K562 (cell line): ENCODE measurements at regions not wholly inside any gene's neighbourhood (a gene's known extent, or its start where the extent isn't known, plus 50 kb on each side); places are given as distances from the start of the nearest gene placed in this dataset.

ENCODE experiments used
- ATAC-seq: fragments of 200-7000 bp; cut with Tn5 transposase; 3 replicates; pipeline ENCODE4 v1.9.1; 2020; ENCODE audit warnings: moderate library complexity
- BruUV-seq: library from RNA; stranded (reverse); fragments of 400-500 nt; replicated peaks from 2 replicates; lab custom pipeline; 2021; lab: Mats Ljungman, UMichigan
- CTCF ChIA-PET: fragments of 300-600 bp; formaldehyde crosslinking; extraction: SDS; loops from one replicate; lab custom pipeline; 2021; ENCODE audit warnings: low intra/inter-chr PET ratio; lab: Yijun Ruan, JAX
- POLR2A ChIA-PET: fragments of 300-600, 350-650 bp; sonication (Branson Sonifier 250); formaldehyde crosslinking; extraction: SDS; loops from one replicate; lab custom pipeline; 2021; ENCODE audit warnings: antibody characterized with exemption, inconsistent platforms; lab: Yijun Ruan, JAX
- DNase-seq, 4 experiments: peaks; one replicate each; pipeline versions ENCODE4 v3.0.0 to v3.0.0-alpha.2; 2011 to 2018; ENCODE audit warnings: low spot score in 3 of 4, mixed read lengths in 3 of 4; ENCODE audit errors: extremely low read depth in 1 of 4
- FAIRE-seq: peaks from 2 replicates; lab custom pipeline; 2011; peaks lifted over from hg19 to GRCh38; lab: Jason Lieb, UNC
- H2AFZ ChIP-seq: 2 replicates; pipeline ENCODE4 v1.6.0; 2011; ENCODE audit warnings: low read depth, low read length, control low read depth, inconsistent platforms
- H3K27ac ChIP-seq: fragments of 200-600 bp; 3 replicates; pipeline ENCODE4 v1.8.0; 2011; ENCODE audit warnings: low read depth, mild to moderate bottlenecking, control low read depth, inconsistent platforms, low read length, moderate library complexity, mixed read lengths; ENCODE audit errors: extremely low read depth
- H3K27me3 ChIP-seq, 2 experiments: fragments of 300-600 bp in 1 of 2; 2 replicates in 1 of 2; 3 replicates in 1 of 2; pipeline versions ENCODE4 v1.6.0 to v1.8.0; 2011; ENCODE audit warnings: inconsistent platforms in 2 of 2, low read length in 2 of 2, mild to moderate bottlenecking in 1 of 2, mixed read lengths in 1 of 2, moderate library complexity in 1 of 2; ENCODE audit not compliant: control insufficient read depth in 2 of 2, insufficient read depth in 2 of 2
- H3K36me3 ChIP-seq: fragments of 300-600 bp; 3 replicates; pipeline ENCODE4 v1.8.0; 2011; ENCODE audit warnings: mild to moderate bottlenecking, low read length, inconsistent platforms; ENCODE audit not compliant: control insufficient read depth, insufficient read depth
- H3K4me1 ChIP-seq, 2 experiments: fragments of 200-600 bp in 1 of 2; replicated peaks in 1 of 2; 2 replicates in 1 of 2; 3 replicates in 1 of 2; pipeline versions ENCODE4 v1.5.1 to v1.8.0; 2011; ENCODE audit warnings: inconsistent platforms in 2 of 2, low read length in 2 of 2, mild to moderate bottlenecking in 1 of 2, mixed read lengths in 1 of 2, moderate library complexity in 1 of 2; ENCODE audit not compliant: control insufficient read depth in 2 of 2, insufficient read depth in 2 of 2
- H3K4me2 ChIP-seq: 2 replicates; pipeline ENCODE4 v1.6.1; 2011; ENCODE audit warnings: low read length, control low read depth, inconsistent platforms, mixed read lengths; ENCODE audit not compliant: insufficient read depth
- H3K4me3 ChIP-seq: fragments of 200-600 bp; sonication (generic), shearing (Covaris generic); 2 replicates; pipeline ENCODE4 v1.5.1; 2016; ENCODE audit warnings: control low read depth, inconsistent platforms
- H3K79me2 ChIP-seq: fragments of 200-600 bp; 3 replicates; pipeline ENCODE4 v1.8.0; 2011; ENCODE audit warnings: low read length, inconsistent platforms; ENCODE audit not compliant: control insufficient read depth, insufficient read depth
- H3K9ac ChIP-seq, 2 experiments: 2 replicates each; pipeline versions ENCODE4 v1.6.0 to v1.6.1; 2011; ENCODE audit warnings: low read depth in 2 of 2, low read length in 2 of 2, control low read depth in 1 of 2, inconsistent platforms in 1 of 2, mild to moderate bottlenecking in 1 of 2, mixed read lengths in 1 of 2; ENCODE audit not compliant: insufficient read depth in 1 of 2
- H3K9me1 ChIP-seq: one replicate; pipeline ENCODE4 v1.6.0; 2011; ENCODE audit warnings: inconsistent platforms, mild to moderate bottlenecking, low read length, moderate library complexity; ENCODE audit not compliant: control insufficient read depth, insufficient read depth
- H3K9me3 ChIP-seq: replicated peaks from 2 replicates; pipeline ENCODE4 v1.5.1; 2011; ENCODE audit warnings: low read depth, low read length, inconsistent platforms; ENCODE audit not compliant: control insufficient read depth, insufficient read depth
- H4K20me1 ChIP-seq: replicated peaks from 2 replicates; pipeline ENCODE4 v1.6.1; 2011; ENCODE audit warnings: low read length, inconsistent platforms, mixed read lengths; ENCODE audit not compliant: control insufficient read depth, insufficient read depth
- ARHGAP35 ChIP-seq: fragments of 450-650 bp; IDR thresholded peaks from 2 replicates; pipeline ENCODE4 v1.6.1; 2018; ENCODE audit not compliant: partially characterized antibody
- BRD4 ChIP-seq: fragments of 200-600 bp; sonication (generic); IDR thresholded peaks from 2 replicates; pipeline ENCODE4 v1.6.1; 2017; ENCODE audit warnings: inconsistent platforms
- FIP1L1 ChIP-seq: fragments of 200-400 bp; formaldehyde crosslinking; IDR thresholded peaks from 2 replicates; pipeline ENCODE4 v1.6.1; 2018; ENCODE audit warnings: mild to moderate bottlenecking, low read depth, low read length; ENCODE audit not compliant: poor library complexity, severe bottlenecking
- XRCC5 ChIP-seq: fragments of 200-400 bp; formaldehyde crosslinking; IDR thresholded peaks from 2 replicates; pipeline ENCODE4 v1.6.1; 2017; ENCODE audit warnings: low read depth, mild to moderate bottlenecking, low read length
- ZFPM2 ChIP-seq: fragments of 250-450 bp; sonication (Bioruptor Pico); IDR thresholded peaks from 2 replicates; pipeline ENCODE4 v1.5.1; 2022; ENCODE audit warnings: mild to moderate bottlenecking
- ZKSCAN3 ChIP-seq: fragments of 250-450 bp; sonication (Bioruptor Pico); IDR thresholded peaks from 2 replicates; pipeline ENCODE4 v1.4.0; 2020
- ZNF668 ChIP-seq: fragments of 250-450 bp; sonication (Bioruptor Pico); IDR thresholded peaks from 2 replicates; pipeline ENCODE4 v1.8.0; 2022; ENCODE audit warnings: mild to moderate bottlenecking, inconsistent platforms
- WGBS: fragments of 100-300 bp; shearing (Covaris generic); methylation state at CpG from one replicate; pipeline ENCODE4 v1.1.6; 2016; ENCODE audit warnings: low coverage, mixed read lengths; ENCODE audit not compliant: insufficient coverage; ENCODE audit errors: missing lambda C conversion rate; 5-methylcytosine and 5-hydroxymethylcytosine counted together
- in situ Hi-C: fragments of 300-500 bp; cut with MboI; formaldehyde crosslinking; loops from 4 replicates; pipeline ENCODE4 v1.15.0; 2018; ENCODE audit warnings: inconsistent platforms, mixed read lengths
- intact Hi-C: fragments of 100-400 bp; cut with micrococcal nuclease; formaldehyde crosslinking; loops from 2 replicates; pipeline ENCODE4 v1.14.2; 2022
- TF ChIP-seq, protein P1 (sequence below): IDR thresholded peaks from 2 replicates; pipeline ENCODE4 v1.6.1; 2016; ENCODE audit warnings: missing genetic modification characterization, missing compliant biosample characterization
- TF ChIP-seq, protein P2 (sequence below): fragments of 250-450 bp; sonication (Bioruptor Pico); IDR thresholded peaks from 2 replicates; pipeline ENCODE4 v1.4.0; 2020; ENCODE audit warnings: mild to moderate bottlenecking, moderate library complexity

DNA sequence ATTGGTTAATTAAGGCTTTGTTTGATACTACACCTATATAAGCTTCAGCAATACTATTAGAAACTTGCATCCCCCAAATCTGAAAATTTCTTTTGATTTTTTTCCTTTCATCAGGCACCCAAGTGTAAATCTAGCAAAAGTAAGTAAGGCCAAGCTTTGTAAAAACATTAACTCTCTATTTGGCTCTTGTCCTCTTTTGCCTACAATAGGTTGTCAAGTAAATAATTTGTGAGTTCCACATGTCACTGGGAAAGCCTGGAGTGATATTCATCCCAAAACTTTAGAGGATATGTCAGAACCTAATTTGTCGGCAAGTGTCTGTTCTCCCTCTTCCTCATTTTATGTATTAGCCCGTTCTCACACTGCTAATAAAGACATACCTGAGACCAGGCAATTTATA is 492.4 kb downstream of the IPMK start:
- Histone ChIP-seq H4K20me1 (no peaks in the 10 kb centered on the region), H3K4me3 (no peak overlapping the region), H2AFZ (no peak overlapping the region), H3K79me2 (no peaks in the 10 kb centered on the region), H3K27me3 (no peaks in the 10 kb centered on the region), H3K9ac (no peak overlapping the region), H3K9me1 (no peaks in the 10 kb centered on the region), H3K4me1 (no peaks in the 10 kb centered on the region), H3K27ac (no peak overlapping the region), H3K36me3 (no peaks in the 10 kb centered on the region), H3K4me2 (no peak overlapping the region)
- in situ Hi-C loops, result no loop called here
- ChIA-PET CTCF (no interaction called here), POLR2A (no interaction called here)
- 0% methylated on average over 2 of the region's 2 CpGs for WGBS
- no TSS peak for BruUV-seq
- FAIRE-seq, result no peak
- DNase-seq, result no peak
- no peak for ATAC-seq
- intact Hi-C loops, result no loop called here
- TF ChIP-seq XRCC5 (no peak), ARHGAP35 (no peak), ZFPM2 (no peak), ZNF668 (CRISPR knock-in tag) (no peak), BRD4 (no peak), ZKSCAN3 (CRISPR knock-in tag) (no peak), FIP1L1 (no peak)
- TF ChIP-seq, protein P1, sequence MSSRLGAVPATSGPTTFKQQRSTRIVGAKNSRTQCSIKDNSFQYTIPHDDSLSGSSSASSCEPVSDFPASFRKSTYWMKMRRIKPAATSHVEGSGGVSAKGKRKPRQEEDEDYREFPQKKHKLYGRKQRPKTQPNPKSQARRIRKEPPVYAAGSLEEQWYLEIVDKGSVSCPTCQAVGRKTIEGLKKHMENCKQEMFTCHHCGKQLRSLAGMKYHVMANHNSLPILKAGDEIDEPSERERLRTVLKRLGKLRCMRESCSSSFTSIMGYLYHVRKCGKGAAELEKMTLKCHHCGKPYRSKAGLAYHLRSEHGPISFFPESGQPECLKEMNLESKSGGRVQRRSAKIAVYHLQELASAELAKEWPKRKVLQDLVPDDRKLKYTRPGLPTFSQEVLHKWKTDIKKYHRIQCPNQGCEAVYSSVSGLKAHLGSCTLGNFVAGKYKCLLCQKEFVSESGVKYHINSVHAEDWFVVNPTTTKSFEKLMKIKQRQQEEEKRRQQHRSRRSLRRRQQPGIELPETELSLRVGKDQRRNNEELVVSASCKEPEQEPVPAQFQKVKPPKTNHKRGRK (tag), result no peak
- TF ChIP-seq, protein P2, sequence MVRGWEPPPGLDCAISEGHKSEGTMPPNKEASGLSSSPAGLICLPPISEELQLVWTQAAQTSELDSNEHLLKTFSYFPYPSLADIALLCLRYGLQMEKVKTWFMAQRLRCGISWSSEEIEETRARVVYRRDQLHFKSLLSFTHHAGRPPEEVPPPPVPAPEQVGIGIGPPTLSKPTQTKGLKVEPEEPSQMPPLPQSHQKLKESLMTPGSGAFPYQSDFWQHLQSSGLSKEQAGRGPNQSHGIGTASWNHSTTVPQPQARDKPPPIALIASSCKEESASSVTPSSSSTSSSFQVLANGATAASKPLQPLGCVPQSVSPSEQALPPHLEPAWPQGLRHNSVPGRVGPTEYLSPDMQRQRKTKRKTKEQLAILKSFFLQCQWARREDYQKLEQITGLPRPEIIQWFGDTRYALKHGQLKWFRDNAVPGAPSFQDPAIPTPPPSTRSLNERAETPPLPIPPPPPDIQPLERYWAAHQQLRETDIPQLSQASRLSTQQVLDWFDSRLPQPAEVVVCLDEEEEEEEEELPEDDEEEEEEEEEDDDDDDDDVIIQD (CRISPR knock-in tag), result no peak
- TF ChIP-seq, all 486 proteins: peak for 0
- H3K9me3 ChIP-seq, result 0 out of 2 replicates have a peak, but pooled peaks cover 4% of the 10 kb centered on the region
